WERI-Rb-1 (cell line): ENCODE measurements at regions not wholly inside any gene's neighbourhood (a gene's known extent, or its start where the extent isn't known, plus 50 kb on each side); places are given as distances from the start of the nearest gene placed in this dataset.

Experiments
- DNase-seq: peaks from one replicate; pipeline ENCODE4 v3.0.0-alpha.2; 2020
- H3K27ac ChIP-seq: fragments of 250-450 bp; sonication (Bioruptor Pico); 2 replicates; pipeline ENCODE4 v1.5.1; 2020; ENCODE audit warnings: mild to moderate bottlenecking, moderate library complexity
- H3K27me3 ChIP-seq: fragments of 250-450 bp; sonication (Bioruptor Pico); 2 replicates; pipeline ENCODE4 v1.5.1; 2021; ENCODE audit warnings: mild to moderate bottlenecking, low read depth, moderate library complexity; ENCODE audit not compliant: insufficient read depth, severe bottlenecking
- H3K36me3 ChIP-seq: fragments of 250-450 bp; sonication (Bioruptor Pico); 2 replicates; pipeline ENCODE4 v1.5.1; 2020; ENCODE audit warnings: mild to moderate bottlenecking, moderate library complexity
- H3K4me3 ChIP-seq: 2 replicates; pipeline ENCODE4 v1.5.1; 2011; ENCODE audit warnings: low read depth, mild to moderate bottlenecking, control low read depth, low read length
- H3K9me3 ChIP-seq: fragments of 250-450 bp; sonication (Bioruptor Pico); 2 replicates; pipeline ENCODE4 v1.5.1; 2021; ENCODE audit warnings: mild to moderate bottlenecking, moderate library complexity; ENCODE audit not compliant: severe bottlenecking
- CTCF ChIP-seq: IDR thresholded peaks from 2 replicates; pipeline ENCODE4 v1.5.1; 2011; ENCODE audit warnings: low read depth, mild to moderate bottlenecking, control low read depth, inconsistent platforms, low read length

GRCh38 chr9:129408535-129409215, 212.2 kb downstream of the C9orf50 start:
- no peak overlapping the region for H3K4me3 ChIP-seq
- peak; percentile 67 for DNase-seq
- H3K27me3 ChIP-seq, result no peaks in the 10 kb centered on the region
- TF ChIP-seq CTCF, result no peak
- peak overlapping the region; percentile 39 for H3K27ac ChIP-seq
- peaks cover 3% of the 10 kb centered on the region for H3K9me3 ChIP-seq
- no peaks in the 10 kb centered on the region for H3K36me3 ChIP-seq

- TF ChIP-seq CTCF, result no peak
- Histone ChIP-seq H3K9me3 (peaks cover 3% of the 10 kb centered on the region), H3K4me3 (no peak overlapping the region), H3K27me3 (no peaks in the 10 kb centered on the region), H3K27ac (no peak overlapping the region), H3K36me3 (no peaks in the 10 kb centered on the region)
- no peak for DNase-seq
These were observed 212.9 kb downstream of the C9orf50 start for GRCh38 chr9:129407905-129408452.

- TF ChIP-seq CTCF, result no peak
- Histone ChIP-seq H3K36me3 (no peaks in the 10 kb centered on the region), H3K4me3 (no peak overlapping the region), H3K9me3 (peaks cover 3% of the 10 kb centered on the region), H3K27ac (no peak overlapping the region), H3K27me3 (no peaks in the 10 kb centered on the region)
- DNase-seq, result no peak
These were observed 214.3 kb downstream of the C9orf50 start for GRCh38 chr9:129406278-129407225.

GRCh38 chr9:129405827-129406213, 215.1 kb downstream of the C9orf50 start:
- no peak overlapping the region for H3K27ac ChIP-seq
- DNase-seq, result no peak
- peaks cover 2% of the 10 kb centered on the region for H3K9me3 ChIP-seq
- H3K27me3 ChIP-seq, result no peaks in the 10 kb centered on the region
- H3K36me3 ChIP-seq, result no peaks in the 10 kb centered on the region
- H3K4me3 ChIP-seq, result no peak overlapping the region
- TF ChIP-seq CTCF, result no peak

GRCh38 chr9:129405089-129405826, 215.6 kb downstream of the C9orf50 start:
- Histone ChIP-seq H3K36me3 (no peaks in the 10 kb centered on the region), H3K4me3 (no peak overlapping the region), H3K27ac (no peak overlapping the region), H3K27me3 (no peaks in the 10 kb centered on the region), H3K9me3 (no peaks in the 10 kb centered on the region)
- DNase-seq, result no peak
- no peak for TF ChIP-seq CTCF
